H1 (cell line): ENCODE measurements at regions not wholly inside any gene's neighbourhood (a gene's known extent, or its start where the extent isn't known, plus 50 kb on each side); places are given as distances from the start of the nearest gene placed in this dataset.

Source experiments
- CTCF ChIA-PET: fragments of 300-600 bp; sonication (Branson Sonifier 250); formaldehyde crosslinking; loops from one replicate; lab custom pipeline; 2021; ENCODE audit not compliant: partially characterized antibody; lab: Charles Lee
- POLR2A ChIA-PET: fragments of 300-600 bp; sonication (Branson Sonifier 250); formaldehyde crosslinking; loops from one replicate; lab custom pipeline; 2021; ENCODE audit warnings: inconsistent platforms; ENCODE audit not compliant: partially characterized antibody; lab: Charles Lee
- DNase-seq, 2 experiments: peaks; one replicate each; pipeline versions ENCODE4 v3.0.0 to v3.0.0-alpha.2; 2010 to 2022; ENCODE audit warnings: low spot score in 2 of 2, low read depth in 1 of 2, mixed read lengths in 1 of 2
- FAIRE-seq: peaks from 2 replicates; lab custom pipeline; 2011; peaks lifted over from hg19 to GRCh38; lab: Jason Lieb, UNC
- H2AFZ ChIP-seq: 2 replicates; pipeline ENCODE4 v1.8.1; 2012; ENCODE audit warnings: low read length, inconsistent platforms
- H2AK5ac ChIP-seq: 2 replicates; pipeline ENCODE4 v1.6.1; 2013; ENCODE audit warnings: low read depth, low read length
- H2BK120ac ChIP-seq: replicated peaks from 2 replicates; pipeline ENCODE3; 2013; ENCODE audit warnings: low read depth, low read length, inconsistent platforms
- H2BK12ac ChIP-seq: 2 replicates; pipeline ENCODE4 v1.6.1; 2013; ENCODE audit warnings: low read depth, low read length
- H2BK15ac ChIP-seq: 2 replicates; pipeline ENCODE4 v1.6.1; 2013; ENCODE audit warnings: low read length
- H2BK20ac ChIP-seq: 2 replicates; pipeline ENCODE4 v1.6.1; 2013; ENCODE audit warnings: low read length
- H2BK5ac ChIP-seq: 2 replicates; pipeline ENCODE4 v1.6.1; 2013; ENCODE audit warnings: low read depth, low read length
- H3K14ac ChIP-seq: 2 replicates; pipeline ENCODE4 v1.6.1; 2013; ENCODE audit warnings: inconsistent platforms; ENCODE audit not compliant: insufficient read length
- H3K18ac ChIP-seq: 2 replicates; pipeline ENCODE4 v1.6.1; 2013; ENCODE audit warnings: low read length; ENCODE audit errors: extremely low read depth
- H3K23ac ChIP-seq: 2 replicates; pipeline ENCODE4 v1.6.1; 2013; ENCODE audit warnings: inconsistent platforms; ENCODE audit not compliant: insufficient read length
- H3K23me2 ChIP-seq: 2 replicates; pipeline ENCODE4 v1.6.1; 2013; ENCODE audit warnings: low read depth, low read length
- H3K27ac ChIP-seq: 2 replicates; pipeline ENCODE4 v1.6.1; 2011; ENCODE audit warnings: low read depth, low read length, inconsistent platforms
- H3K27me3 ChIP-seq, 4 experiments: replicated peaks in 1 of 4; 1 replicate in 1 of 4; 2 replicates in 3 of 4; pipeline versions ENCODE4 v1.6.1 to v1.8.1; 2011 to 2013; ENCODE audit warnings: low read length in 3 of 4, mild to moderate bottlenecking in 3 of 4, inconsistent platforms in 2 of 4, mixed read lengths in 2 of 4, moderate library complexity in 1 of 4; ENCODE audit not compliant: control insufficient read depth in 3 of 4, insufficient read depth in 3 of 4; ENCODE audit errors: extremely low read depth in 1 of 4
- H3K36me3 ChIP-seq, 4 experiments: 2 replicates each; pipeline versions ENCODE4 v1.6.1 to v1.8.1; 2011 to 2013; ENCODE audit warnings: mild to moderate bottlenecking in 4 of 4, low read length in 3 of 4, moderate library complexity in 2 of 4, control low read depth in 1 of 4, inconsistent platforms in 1 of 4; ENCODE audit not compliant: insufficient read depth in 4 of 4, control insufficient read depth in 2 of 4
- H3K4ac ChIP-seq: replicated peaks from 2 replicates; pipeline ENCODE3; 2013; ENCODE audit warnings: low read length, low read depth, mixed read lengths, inconsistent platforms; ENCODE audit not compliant: insufficient read length
- H3K4me1 ChIP-seq, 4 experiments: replicated peaks in 1 of 4; 1 replicate in 1 of 4; 2 replicates in 3 of 4; pipeline versions ENCODE4 v1.6.1 to v1.8.1; 2011 to 2013; ENCODE audit warnings: low read length in 3 of 4, inconsistent platforms in 2 of 4, mixed read lengths in 1 of 4; ENCODE audit not compliant: insufficient read depth in 4 of 4, control insufficient read depth in 3 of 4
- H3K4me2 ChIP-seq, 2 experiments: 2 replicates each; pipeline versions ENCODE4 v1.6.1 to v1.8.1; 2011 to 2013; ENCODE audit warnings: low read depth in 2 of 2, low read length in 2 of 2, control low read depth in 1 of 2, inconsistent platforms in 1 of 2, mild to moderate bottlenecking in 1 of 2; ENCODE audit not compliant: insufficient read depth in 1 of 2
- H3K4me3 ChIP-seq, 4 experiments: fragments of 200-600, 300-600 bp in 1 of 4; sonication (generic), shearing (Covaris generic), sonication (Bioruptor Twin) in 1 of 4; 2 replicates each; pipeline versions ENCODE4 v1.5.1 to v1.8.1; 2011 to 2016; ENCODE audit warnings: low read length in 4 of 4, low read depth in 3 of 4, control low read depth in 2 of 4, inconsistent platforms in 2 of 4, mild to moderate bottlenecking in 2 of 4, mixed read lengths in 1 of 4, moderate library complexity in 1 of 4; ENCODE audit not compliant: insufficient read depth in 2 of 4; ENCODE audit errors: extremely low read depth in 1 of 4
- H3K56ac ChIP-seq: replicated peaks from 2 replicates; pipeline ENCODE3; 2013; ENCODE audit warnings: low read depth, mild to moderate bottlenecking, mixed read lengths, low read length, inconsistent platforms; ENCODE audit not compliant: insufficient read length
- H3K79me1 ChIP-seq: 2 replicates; pipeline ENCODE4 v1.6.1; 2013; ENCODE audit warnings: low read depth, low read length, control low read depth
- H3K79me2 ChIP-seq, 2 experiments: 2 replicates each; pipeline versions ENCODE4 v1.6.1 to v1.8.1; 2012 to 2013; ENCODE audit warnings: low read length in 2 of 2, mild to moderate bottlenecking in 2 of 2, inconsistent platforms in 1 of 2; ENCODE audit not compliant: insufficient read depth in 2 of 2, control insufficient read depth in 1 of 2
- H3K9ac ChIP-seq, 4 experiments: replicated peaks in 1 of 4; 1 replicate in 1 of 4; 2 replicates in 3 of 4; pipeline versions ENCODE4 v1.6.1 to v1.8.1; 2011 to 2013; ENCODE audit warnings: low read depth in 3 of 4, low read length in 3 of 4, control low read depth in 2 of 4, mild to moderate bottlenecking in 2 of 4, moderate library complexity in 2 of 4, inconsistent platforms in 1 of 4; ENCODE audit errors: extremely low read depth in 1 of 4
- H3K9me3 ChIP-seq, 2 experiments: 2 replicates each; pipeline versions ENCODE4 v1.6.1 to v1.8.1; 2012 to 2013; ENCODE audit warnings: mild to moderate bottlenecking in 2 of 2, moderate library complexity in 2 of 2, control low read depth in 1 of 2, inconsistent platforms in 1 of 2, low read depth in 1 of 2, low read length in 1 of 2, mixed read lengths in 1 of 2; ENCODE audit not compliant: insufficient read depth in 2 of 2
- H4K20me1 ChIP-seq, 2 experiments: replicated peaks in 1 of 2; 2 replicates each; pipeline versions ENCODE3 to v1.8.1; 2011 to 2013; ENCODE audit warnings: inconsistent platforms in 2 of 2, low read length in 2 of 2, mild to moderate bottlenecking in 1 of 2; ENCODE audit not compliant: insufficient read depth in 2 of 2, control insufficient read depth in 1 of 2
- H4K5ac ChIP-seq: 2 replicates; pipeline ENCODE4 v1.6.1; 2013; ENCODE audit warnings: low read length, low read depth, mixed read lengths, inconsistent platforms; ENCODE audit not compliant: insufficient read length
- H4K8ac ChIP-seq: 2 replicates; pipeline ENCODE4 v1.8.0; 2013; ENCODE audit warnings: mild to moderate bottlenecking, moderate library complexity, low read length, inconsistent platforms; ENCODE audit not compliant: insufficient read depth; ENCODE audit errors: extremely low read depth
- H4K91ac ChIP-seq: replicated peaks from 2 replicates; pipeline ENCODE3; 2013; ENCODE audit warnings: low read length, mixed read lengths, inconsistent platforms; ENCODE audit not compliant: insufficient read length
- GABPA ChIP-seq: IDR thresholded peaks from 2 replicates; pipeline ENCODE4 v1.6.1; 2011; ENCODE audit warnings: mild to moderate bottlenecking, low read length, moderate library complexity, borderline replicate concordance; ENCODE audit not compliant: insufficient read depth
- GTF2F1 ChIP-seq: IDR thresholded peaks from 2 replicates; pipeline ENCODE4 v1.6.1; 2012; ENCODE audit warnings: low read depth, low read length, improper control_type of control experiment, borderline replicate concordance
- JUN ChIP-seq: IDR thresholded peaks from 2 replicates; pipeline ENCODE4 v1.6.1; 2011; ENCODE audit warnings: low read depth, mild to moderate bottlenecking, improper control_type of control experiment, low read length
- RFX5 ChIP-seq: IDR thresholded peaks from 2 replicates; pipeline ENCODE4 v1.6.1; 2011; ENCODE audit warnings: low read depth, low read length, improper control_type of control experiment, borderline replicate concordance
- TBP ChIP-seq: IDR thresholded peaks from 2 replicates; pipeline ENCODE4 v1.6.1; 2011; ENCODE audit warnings: low read depth, low read length, improper control_type of control experiment
- TCF12 ChIP-seq: IDR thresholded peaks from 2 replicates; pipeline ENCODE4 v1.6.1; 2011; ENCODE audit warnings: low read depth, mild to moderate bottlenecking, low read length
- WGBS, 2 experiments: shearing (Covaris generic) in 1 of 2; methylation state at CpG; one replicate each; pipeline versions ENCODE4 v1.1.6 to v1.1.7; 2013 to 2015; ENCODE audit warnings: low lambda C conversion rate in 2 of 2, mixed read lengths in 2 of 2, inconsistent platforms in 1 of 2, low coverage in 1 of 2, missing lambda C conversion rate in 1 of 2; ENCODE audit not compliant: insufficient replicate concordance in 2 of 2, insufficient coverage in 1 of 2, insufficient read length in 1 of 2; ENCODE audit errors: extremely low coverage in 1 of 2, missing lambda C conversion rate in 1 of 2; 5-methylcytosine and 5-hydroxymethylcytosine counted together
- TF ChIP-seq, protein P1 (sequence below): IDR thresholded peaks from 2 replicates; pipeline ENCODE4 v1.6.1; 2011; ENCODE audit warnings: low read depth, mild to moderate bottlenecking, low read length; ENCODE audit not compliant: insufficient read depth
- TF ChIP-seq, protein P2 (sequence below), 3 experiments: IDR thresholded peaks; 1 replicate in 2 of 3; 2 replicates in 1 of 3; pipeline versions ENCODE4 v1.5.1 to v1.6.1; 2011; ENCODE audit warnings: low read length in 3 of 3, mild to moderate bottlenecking in 3 of 3, inconsistent platforms in 2 of 3, low read depth in 1 of 3, moderate library complexity in 1 of 3; ENCODE audit not compliant: insufficient read depth in 1 of 3; ENCODE audit errors: control extremely low read depth in 1 of 3

DNA sequence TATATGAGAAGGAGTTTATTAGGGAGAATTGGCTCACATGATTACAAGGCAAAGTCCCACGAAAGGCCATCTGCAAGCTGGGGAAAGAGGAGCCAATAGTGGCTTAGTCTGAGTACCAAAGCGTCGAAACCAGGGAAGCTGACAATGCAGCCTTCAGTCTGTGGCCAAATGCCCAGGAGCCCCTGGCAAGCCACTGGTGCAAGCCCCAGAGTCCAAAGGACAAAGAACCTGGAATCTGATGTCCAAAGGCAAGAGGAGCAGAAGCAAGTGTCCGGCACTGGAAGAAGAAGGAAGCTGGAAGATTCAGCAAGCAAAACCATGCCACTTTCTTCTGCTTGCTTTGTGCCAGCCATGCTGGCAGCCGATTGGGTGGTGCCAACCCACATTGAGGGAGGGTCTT, 74.3 kb upstream of the NPAS2 start:
- WGBS, 2 experiments, result 90% methylated on average over 5 of the region's 5 CpGs; no CpG with 5 or more reads in 1 of the 2 experiments
- Histone ChIP-seq H2BK20ac (no peak overlapping the region), H2AFZ (no peak overlapping the region), H3K14ac (no peak overlapping the region), H2AK5ac (no peak overlapping the region), H3K27me3 (no peaks in the 10 kb centered on the region), H3K4me3 (no peak overlapping the region), H2BK5ac (no peak overlapping the region), H3K79me2 (no peaks in the 10 kb centered on the region), H3K79me1 (no peaks in the 10 kb centered on the region), H3K23ac (no peak overlapping the region), H3K36me3 (no peaks in the 10 kb centered on the region), H2BK15ac (no peak overlapping the region), H3K9ac (no peak overlapping the region), H2BK12ac (no peak overlapping the region), H3K4ac (no peak overlapping the region), H4K20me1 (no peaks in the 10 kb centered on the region), H3K4me2 (no peak overlapping the region), H3K23me2 (no peaks in the 10 kb centered on the region), H3K4me1 (no peaks in the 10 kb centered on the region), H3K56ac (no peak overlapping the region), H3K18ac (no peak overlapping the region), H4K91ac (no peak overlapping the region), H4K8ac (no peak overlapping the region), H4K5ac (no peak overlapping the region), H2BK120ac (no peak overlapping the region), H3K27ac (no peak overlapping the region), H3K9me3 (no peaks in the 10 kb centered on the region)
- DNase-seq (no peak), FAIRE-seq (no peak)
- ChIA-PET POLR2A (interaction anchor here (1.4 kb wide), 1 partner anchor 257 kb away, joined by 4 read pairs; the partner anchor contains the start of gene RPL31), CTCF (no interaction called here)
- no peak for TF ChIP-seq RFX5
- TF ChIP-seq, protein P1, sequence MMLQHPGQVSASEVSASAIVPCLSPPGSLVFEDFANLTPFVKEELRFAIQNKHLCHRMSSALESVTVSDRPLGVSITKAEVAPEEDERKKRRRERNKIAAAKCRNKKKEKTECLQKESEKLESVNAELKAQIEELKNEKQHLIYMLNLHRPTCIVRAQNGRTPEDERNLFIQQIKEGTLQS, result no peak
- TF ChIP-seq TCF12, result no peak
- TF ChIP-seq, protein P2, sequence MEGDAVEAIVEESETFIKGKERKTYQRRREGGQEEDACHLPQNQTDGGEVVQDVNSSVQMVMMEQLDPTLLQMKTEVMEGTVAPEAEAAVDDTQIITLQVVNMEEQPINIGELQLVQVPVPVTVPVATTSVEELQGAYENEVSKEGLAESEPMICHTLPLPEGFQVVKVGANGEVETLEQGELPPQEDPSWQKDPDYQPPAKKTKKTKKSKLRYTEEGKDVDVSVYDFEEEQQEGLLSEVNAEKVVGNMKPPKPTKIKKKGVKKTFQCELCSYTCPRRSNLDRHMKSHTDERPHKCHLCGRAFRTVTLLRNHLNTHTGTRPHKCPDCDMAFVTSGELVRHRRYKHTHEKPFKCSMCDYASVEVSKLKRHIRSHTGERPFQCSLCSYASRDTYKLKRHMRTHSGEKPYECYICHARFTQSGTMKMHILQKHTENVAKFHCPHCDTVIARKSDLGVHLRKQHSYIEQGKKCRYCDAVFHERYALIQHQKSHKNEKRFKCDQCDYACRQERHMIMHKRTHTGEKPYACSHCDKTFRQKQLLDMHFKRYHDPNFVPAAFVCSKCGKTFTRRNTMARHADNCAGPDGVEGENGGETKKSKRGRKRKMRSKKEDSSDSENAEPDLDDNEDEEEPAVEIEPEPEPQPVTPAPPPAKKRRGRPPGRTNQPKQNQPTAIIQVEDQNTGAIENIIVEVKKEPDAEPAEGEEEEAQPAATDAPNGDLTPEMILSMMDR (IDR thresholded peaks at IDR 0.05; ENCODE audit: control extremely low read depth in 1 of 3, insufficient read depth in 1 of 3, low read depth in 1 of 3, low read length in 3 of 3), result no peak
- TF ChIP-seq GABPA, result no peak
- no peak for TF ChIP-seq TBP
- no peak for TF ChIP-seq GTF2F1
- no peak for TF ChIP-seq JUN
